Endodermal cell (in vitro differentiated cells): ENCODE measurements at regions not wholly inside any gene's neighbourhood (a gene's known extent, or its start where the extent isn't known, plus 50 kb on each side); places are given as distances from the start of the nearest gene placed in this dataset.

Experiments
- DNase-seq: peaks from one replicate; pipeline ENCODE4 v3.0.0-alpha.2; 2017
- H3K27ac ChIP-seq: 2 replicates; pipeline ENCODE4 v1.5.1; 2013; ENCODE audit warnings: mild to moderate bottlenecking, low read depth, low read length, moderate library complexity
- H3K27me3 ChIP-seq: 2 replicates; pipeline ENCODE4 v1.6.1; 2013; ENCODE audit warnings: mild to moderate bottlenecking, low read length, moderate library complexity; ENCODE audit not compliant: insufficient read depth, control insufficient read depth, poor library complexity, severe bottlenecking
- H3K36me3 ChIP-seq: 2 replicates; pipeline ENCODE4 v1.7.0; 2013; ENCODE audit warnings: mild to moderate bottlenecking, low read length, moderate library complexity; ENCODE audit not compliant: control insufficient read depth, insufficient read depth
- H3K4me1 ChIP-seq: one replicate; pipeline ENCODE4 v1.7.0; 2013; ENCODE audit warnings: low read length; ENCODE audit not compliant: control insufficient read depth, insufficient read depth
- H3K4me3 ChIP-seq: 2 replicates; pipeline ENCODE4 v1.5.1; 2013; ENCODE audit warnings: mild to moderate bottlenecking, low read length, moderate library complexity
- H3K9ac ChIP-seq: 2 replicates; pipeline ENCODE4 v1.6.1; 2013; ENCODE audit warnings: mild to moderate bottlenecking, low read length, moderate library complexity; ENCODE audit not compliant: poor library complexity, severe bottlenecking; ENCODE audit errors: extremely low read depth
- H3K9me3 ChIP-seq: 2 replicates; pipeline ENCODE4 v1.6.1; 2013; ENCODE audit warnings: mild to moderate bottlenecking, low read length, moderate library complexity; ENCODE audit not compliant: control insufficient read depth
- H3K27ac Mint-ChIP-seq: 2 replicates; pipeline ENCODE4 v1.8.0; 2020; ENCODE audit warnings: mixed read lengths
- H3K27me3 Mint-ChIP-seq: 2 replicates; pipeline ENCODE4 v1.8.0; 2021; ENCODE audit warnings: mild to moderate bottlenecking, mixed read lengths; ENCODE audit not compliant: insufficient read depth
- H3K36me3 Mint-ChIP-seq: 2 replicates; pipeline ENCODE4 v1.8.0; 2020; ENCODE audit warnings: low read depth, mixed read lengths
- H3K4me1 Mint-ChIP-seq: 2 replicates; pipeline ENCODE4 v1.8.0; 2020; ENCODE audit warnings: mixed read lengths
- H3K4me3 Mint-ChIP-seq: 2 replicates; pipeline ENCODE4 v1.8.0; 2020; ENCODE audit warnings: mild to moderate bottlenecking, moderate library complexity, mixed read lengths
- H3K9me3 Mint-ChIP-seq: 2 replicates; pipeline ENCODE4 v1.8.0; 2020; ENCODE audit warnings: mild to moderate bottlenecking, mixed read lengths
- WGBS, 2 experiments: methylation state at CpG; one replicate each; pipeline versions ENCODE4 v1.1.5 to v1.1.7; 2013; ENCODE audit warnings: missing lambda C conversion rate in 2 of 2, mixed read lengths in 1 of 2; ENCODE audit not compliant: insufficient coverage in 1 of 2, insufficient read length in 1 of 2; 5-methylcytosine and 5-hydroxymethylcytosine counted together
- TF ChIP-seq, protein P1 (sequence below): fragments of 200-600 bp; sonication (generic); conservative IDR thresholded peaks from 2 replicates; pipeline ENCODE4 v1.5.0; 2021; ENCODE audit warnings: antibody characterized with exemption, mild to moderate bottlenecking

GRCh38 chr15:98398886-98399285 lies 249.5 kb upstream of the IGF1R start:
- Mint-ChIP-seq H3K9me3 (peaks cover 5% of the 10 kb centered on the region), H3K36me3 (no peaks in the 10 kb centered on the region), H3K27ac (no peak overlapping the region), H3K4me3 (no peak overlapping the region), H3K27me3 (peaks cover 8% of the 10 kb centered on the region), H3K4me1 (peaks cover 5% of the 10 kb centered on the region)
- H3K27ac ChIP-seq = no peak overlapping the region
- H3K4me1 ChIP-seq = peaks cover 5% of the 10 kb centered on the region
- H3K4me3 ChIP-seq = no peak overlapping the region
- DNase-seq = no peak
- no peaks in the 10 kb centered on the region for H3K9me3 ChIP-seq
- no peaks in the 10 kb centered on the region for H3K36me3 ChIP-seq
- no peaks in the 10 kb centered on the region for H3K27me3 ChIP-seq
- TF ChIP-seq, protein P1, sequence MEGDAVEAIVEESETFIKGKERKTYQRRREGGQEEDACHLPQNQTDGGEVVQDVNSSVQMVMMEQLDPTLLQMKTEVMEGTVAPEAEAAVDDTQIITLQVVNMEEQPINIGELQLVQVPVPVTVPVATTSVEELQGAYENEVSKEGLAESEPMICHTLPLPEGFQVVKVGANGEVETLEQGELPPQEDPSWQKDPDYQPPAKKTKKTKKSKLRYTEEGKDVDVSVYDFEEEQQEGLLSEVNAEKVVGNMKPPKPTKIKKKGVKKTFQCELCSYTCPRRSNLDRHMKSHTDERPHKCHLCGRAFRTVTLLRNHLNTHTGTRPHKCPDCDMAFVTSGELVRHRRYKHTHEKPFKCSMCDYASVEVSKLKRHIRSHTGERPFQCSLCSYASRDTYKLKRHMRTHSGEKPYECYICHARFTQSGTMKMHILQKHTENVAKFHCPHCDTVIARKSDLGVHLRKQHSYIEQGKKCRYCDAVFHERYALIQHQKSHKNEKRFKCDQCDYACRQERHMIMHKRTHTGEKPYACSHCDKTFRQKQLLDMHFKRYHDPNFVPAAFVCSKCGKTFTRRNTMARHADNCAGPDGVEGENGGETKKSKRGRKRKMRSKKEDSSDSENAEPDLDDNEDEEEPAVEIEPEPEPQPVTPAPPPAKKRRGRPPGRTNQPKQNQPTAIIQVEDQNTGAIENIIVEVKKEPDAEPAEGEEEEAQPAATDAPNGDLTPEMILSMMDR = no peak
- WGBS, 2 experiments = 83 to 91% methylated on average over 4 of the region's 4 CpGs
- no peak overlapping the region for H3K9ac ChIP-seq

DNA sequence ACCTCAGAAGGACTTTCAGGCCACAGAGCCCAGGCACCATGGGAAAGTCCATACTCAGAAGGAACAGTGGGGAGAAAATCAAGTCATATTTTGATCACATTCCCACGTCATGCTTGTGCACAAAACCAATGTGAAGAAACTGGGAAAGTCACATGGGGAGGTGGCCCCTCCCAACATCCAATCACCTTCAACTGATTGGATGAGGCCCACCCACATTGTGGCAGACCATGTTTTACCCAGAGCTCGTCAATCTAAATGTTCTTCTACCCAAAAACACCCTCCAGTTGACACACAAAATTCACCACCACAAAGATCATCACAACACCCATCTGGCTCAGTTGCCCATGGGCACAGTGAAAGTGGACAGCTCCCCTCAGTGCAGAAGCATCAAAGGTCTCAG lies 248.2 kb upstream of the IGF1R start:
- H3K4me3 ChIP-seq = no peak overlapping the region
- H3K36me3 ChIP-seq = no peaks in the 10 kb centered on the region
- Mint-ChIP-seq H3K36me3 (no peaks in the 10 kb centered on the region), H3K4me1 (peaks cover 5% of the 10 kb centered on the region), H3K9me3 (peaks cover 5% of the 10 kb centered on the region), H3K27ac (no peak overlapping the region), H3K4me3 (no peak overlapping the region), H3K27me3 (peaks cover 6% of the 10 kb centered on the region)
- H3K4me1 ChIP-seq = peaks cover 5% of the 10 kb centered on the region
- WGBS, 2 experiments = 89 to 100% methylated on average over 1 to 2 of the region's 2 CpGs
- no peak overlapping the region for H3K9ac ChIP-seq
- H3K27ac ChIP-seq = no peak overlapping the region
- no peaks in the 10 kb centered on the region for H3K27me3 ChIP-seq
- DNase-seq = no peak
- no peaks in the 10 kb centered on the region for H3K9me3 ChIP-seq
- TF ChIP-seq, protein P1 = no peak

DNA sequence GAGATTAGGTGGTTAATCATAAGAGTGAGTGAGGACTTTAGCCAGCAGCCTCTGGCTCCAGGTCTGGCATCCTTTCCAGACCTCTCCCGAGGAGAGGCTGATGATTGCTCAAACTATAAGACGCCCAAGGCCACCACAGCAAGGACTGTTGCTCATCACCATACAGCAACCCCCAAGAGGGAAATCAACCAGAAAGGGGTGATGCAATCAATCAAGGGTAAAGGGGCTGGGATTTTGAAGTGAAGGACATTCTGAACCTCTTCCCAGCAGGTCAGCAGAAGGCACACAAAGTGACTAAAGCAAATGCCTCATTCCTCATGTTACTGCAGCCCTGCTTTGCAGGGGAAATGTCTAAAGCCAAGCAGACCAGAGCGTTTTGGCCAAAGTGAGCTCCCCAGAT lies 247.3 kb upstream of the IGF1R start:
- Mint-ChIP-seq H3K4me1 (peaks cover 4% of the 10 kb centered on the region), H3K27me3 (peaks cover 3% of the 10 kb centered on the region), H3K4me3 (no peak overlapping the region), H3K9me3 (peaks cover 5% of the 10 kb centered on the region), H3K27ac (no peak overlapping the region), H3K36me3 (no peaks in the 10 kb centered on the region)
- DNase-seq = peak; percentile 26
- TF ChIP-seq, protein P1 = no peak
- no peaks in the 10 kb centered on the region for H3K9me3 ChIP-seq
- no peak overlapping the region for H3K27ac ChIP-seq
- H3K4me1 ChIP-seq = peaks cover 4% of the 10 kb centered on the region
- no peak overlapping the region for H3K9ac ChIP-seq
- H3K36me3 ChIP-seq = no peaks in the 10 kb centered on the region
- no peaks in the 10 kb centered on the region for H3K27me3 ChIP-seq
- H3K4me3 ChIP-seq = no peak overlapping the region
- 55 to 67% methylated on average over 3 of the region's 3 CpGs for WGBS, 2 experiments
